ENCODE measurements at regions not wholly inside any gene's neighbourhood (a gene's known extent, or its start where the extent isn't known, plus 50 kb on each side); places are given as distances from the start of the nearest gene placed in this dataset.
A peak's percentile ranks its signal among the peaks of the same experiment; 100 is the strongest.

DNA sequence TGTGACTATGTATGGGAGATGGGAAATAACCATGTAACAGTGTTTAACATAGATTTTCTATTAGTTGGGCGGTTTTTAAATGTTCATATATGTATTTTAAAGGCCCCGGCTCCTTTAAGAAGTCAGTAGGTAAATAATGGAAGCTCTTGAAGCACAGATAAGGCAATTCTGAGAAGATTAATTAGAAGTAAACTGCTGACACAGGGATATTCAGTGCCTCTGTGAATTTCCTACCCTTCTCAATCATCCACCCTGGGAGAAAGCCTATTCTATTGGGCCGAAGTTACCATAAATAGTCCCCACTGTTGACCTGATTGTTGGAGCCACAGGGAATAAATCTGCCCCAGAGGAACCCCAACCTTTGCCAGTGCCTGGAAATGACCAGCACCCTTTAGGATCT is 56.8 kb upstream of the SIX3 start:
- WGBS (ENCODE audit: low lambda C conversion rate), result 30% methylated on average over 3 of the region's 3 CpGs
- BruUV-seq (replicated peaks), result no TSS peak

DNA sequence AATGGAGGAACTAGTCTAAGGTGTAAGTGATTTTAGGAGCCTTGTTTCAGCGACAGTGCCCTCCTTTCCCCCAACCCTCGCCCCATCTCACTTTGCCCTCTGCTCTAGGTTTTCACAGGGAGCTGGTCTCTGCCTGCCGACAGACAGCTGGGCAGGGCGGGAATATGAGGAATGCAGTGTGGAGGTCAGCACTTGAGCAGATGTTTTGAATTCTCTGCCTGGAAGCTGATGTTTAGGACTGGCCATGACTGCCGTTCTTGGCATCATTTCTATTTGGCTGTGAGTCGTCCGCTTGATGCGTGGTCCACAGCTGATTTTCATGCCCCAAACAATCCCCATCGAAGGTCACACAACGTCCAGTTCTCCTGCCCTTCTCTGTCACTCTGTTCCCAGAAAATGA is 55.1 kb upstream of the SIX3 start:
- BruUV-seq (replicated peaks), result no TSS peak
- Histone ChIP-seq H3K4me2 (ENCODE audit: low read depth, low read length) (no peak overlapping the region), H3K9ac (ENCODE audit: insufficient read depth, low read depth, low read length) (no peak overlapping the region), H3K79me2 (ENCODE audit: insufficient read depth, low read length) (no peaks in the 10 kb centered on the region), H3K9me3 (ENCODE audit: low read length) (peaks cover 5% of the 10 kb centered on the region; the same call in 1 of the 2 replicates), H3K36me3 (replicated peaks in 1 of 2; ENCODE audit: control insufficient read depth in 1 of 2, insufficient read depth in 2 of 2, low read length in 2 of 2) (no peaks in the 10 kb centered on the region), H3K4me1 (ENCODE audit: insufficient read depth, low read length) (peaks cover 9% of the 10 kb centered on the region; the same call in 1 of the 2 replicates), H3K27me3 (ENCODE audit: control insufficient read depth in 1 of 2, insufficient read depth in 2 of 2, low read length in 2 of 2) (peaks cover 0 to 28% of the 10 kb centered on the region in 2 experiments; a peak in 3 of 5 replicates), H4K20me1 (ENCODE audit: insufficient read depth, low read length) (no peaks in the 10 kb centered on the region), H3K27ac (ENCODE audit: extremely low read length, insufficient read depth, low read length) (no peak overlapping the region), H2AFZ (ENCODE audit: low read length) (no peak overlapping the region), H3K4me3 (replicated peaks in 1 of 3; ENCODE audit: insufficient read depth in 1 of 3, low read depth in 2 of 3, low read length in 3 of 3) (no peak overlapping the region)
- 33% methylated on average over 10 of the region's 10 CpGs for WGBS (ENCODE audit: low lambda C conversion rate)
- FAIRE-seq, result no peak
- DNase-seq (ENCODE audit: low spot score), result no peak
- ChIA-PET CTCF (ENCODE audit: low intra/inter-chr PET ratio, low total read pairs) (no interaction called here), POLR2A (no interaction called here)
- intact Hi-C loops (cut with micrococcal nuclease; ENCODE audit: unreplicated experiment) (no loop called here), in situ Hi-C loops (cut with HindIII; ENCODE audit: extremely low pct_ligation_motif_present, low pct_unique_long_range_greater_than_20kb) (no loop called here)
- no peak for ATAC-seq
- TF ChIP-seq, protein P1, sequence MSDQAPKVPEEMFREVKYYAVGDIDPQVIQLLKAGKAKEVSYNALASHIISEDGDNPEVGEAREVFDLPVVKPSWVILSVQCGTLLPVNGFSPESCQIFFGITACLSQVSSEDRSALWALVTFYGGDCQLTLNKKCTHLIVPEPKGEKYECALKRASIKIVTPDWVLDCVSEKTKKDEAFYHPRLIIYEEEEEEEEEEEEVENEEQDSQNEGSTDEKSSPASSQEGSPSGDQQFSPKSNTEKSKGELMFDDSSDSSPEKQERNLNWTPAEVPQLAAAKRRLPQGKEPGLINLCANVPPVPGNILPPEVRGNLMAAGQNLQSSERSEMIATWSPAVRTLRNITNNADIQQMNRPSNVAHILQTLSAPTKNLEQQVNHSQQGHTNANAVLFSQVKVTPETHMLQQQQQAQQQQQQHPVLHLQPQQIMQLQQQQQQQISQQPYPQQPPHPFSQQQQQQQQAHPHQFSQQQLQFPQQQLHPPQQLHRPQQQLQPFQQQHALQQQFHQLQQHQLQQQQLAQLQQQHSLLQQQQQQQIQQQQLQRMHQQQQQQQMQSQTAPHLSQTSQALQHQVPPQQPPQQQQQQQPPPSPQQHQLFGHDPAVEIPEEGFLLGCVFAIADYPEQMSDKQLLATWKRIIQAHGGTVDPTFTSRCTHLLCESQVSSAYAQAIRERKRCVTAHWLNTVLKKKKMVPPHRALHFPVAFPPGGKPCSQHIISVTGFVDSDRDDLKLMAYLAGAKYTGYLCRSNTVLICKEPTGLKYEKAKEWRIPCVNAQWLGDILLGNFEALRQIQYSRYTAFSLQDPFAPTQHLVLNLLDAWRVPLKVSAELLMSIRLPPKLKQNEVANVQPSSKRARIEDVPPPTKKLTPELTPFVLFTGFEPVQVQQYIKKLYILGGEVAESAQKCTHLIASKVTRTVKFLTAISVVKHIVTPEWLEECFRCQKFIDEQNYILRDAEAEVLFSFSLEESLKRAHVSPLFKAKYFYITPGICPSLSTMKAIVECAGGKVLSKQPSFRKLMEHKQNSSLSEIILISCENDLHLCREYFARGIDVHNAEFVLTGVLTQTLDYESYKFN (CRISPR knock-in tag; conservative IDR thresholded peaks at IDR 0.05), result no peak
- TF ChIP-seq ZNF335 (CRISPR knock-in tag; IDR thresholded peaks at IDR 0.05) (no peak), ERF (CRISPR knock-in tag; IDR thresholded peaks at IDR 0.05) (no peak)
- TF ChIP-seq, protein P2, sequence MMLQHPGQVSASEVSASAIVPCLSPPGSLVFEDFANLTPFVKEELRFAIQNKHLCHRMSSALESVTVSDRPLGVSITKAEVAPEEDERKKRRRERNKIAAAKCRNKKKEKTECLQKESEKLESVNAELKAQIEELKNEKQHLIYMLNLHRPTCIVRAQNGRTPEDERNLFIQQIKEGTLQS (CRISPR knock-in tag; IDR thresholded peaks at IDR 0.05), result no peak

More for the DNA sequence above, 56.8 kb upstream of the SIX3 start:
- intact Hi-C loops (cut with micrococcal nuclease; ENCODE audit: unreplicated experiment) (no loop called here), in situ Hi-C loops (cut with HindIII; ENCODE audit: extremely low pct_ligation_motif_present, low pct_unique_long_range_greater_than_20kb) (no loop called here)
- Histone ChIP-seq H4K20me1 (ENCODE audit: insufficient read depth, low read length) (no peaks in the 10 kb centered on the region), H3K36me3 (replicated peaks in 1 of 2; ENCODE audit: control insufficient read depth in 1 of 2, insufficient read depth in 2 of 2, low read length in 2 of 2) (no peaks in the 10 kb centered on the region), H3K9ac (ENCODE audit: insufficient read depth, low read depth, low read length) (no peak overlapping the region), H2AFZ (ENCODE audit: low read length) (no peak overlapping the region), H3K27ac (ENCODE audit: extremely low read length, insufficient read depth, low read length) (no peak overlapping the region), H3K4me1 (ENCODE audit: insufficient read depth, low read length) (peaks cover 9% of the 10 kb centered on the region; the same call in 1 of the 2 replicates), H3K4me3 (replicated peaks in 1 of 3; ENCODE audit: insufficient read depth in 1 of 3, low read depth in 2 of 3, low read length in 3 of 3) (no peak overlapping the region), H3K79me2 (ENCODE audit: insufficient read depth, low read length) (no peaks in the 10 kb centered on the region), H3K27me3 (ENCODE audit: control insufficient read depth in 1 of 2, insufficient read depth in 2 of 2, low read length in 2 of 2) (peaks cover 0 to 43% of the 10 kb centered on the region in 2 experiments; a peak in 3 of 5 replicates), H3K9me3 (ENCODE audit: low read length) (no peaks in the 10 kb centered on the region), H3K4me2 (ENCODE audit: low read depth, low read length) (no peak overlapping the region)
- ChIA-PET POLR2A (no interaction called here), CTCF (ENCODE audit: low intra/inter-chr PET ratio, low total read pairs) (no interaction called here)
- FAIRE-seq, result no peak
- TF ChIP-seq MAFF (IDR thresholded peaks at IDR 0.05; ENCODE audit: low read depth, low read length), result peak; percentile 94
- TF ChIP-seq CAMTA2 (CRISPR knock-in tag; IDR thresholded peaks at IDR 0.05; ENCODE audit: borderline replicate concordance), result no peak
- TF ChIP-seq MAFK (conservative IDR thresholded peaks at IDR 0.05 in 1 of 2, IDR thresholded peaks at IDR 0.05 in 1 of 2; ENCODE audit: low read length in 2 of 2), result peak; percentile 92 to 96
- no peak for DNase-seq (ENCODE audit: low spot score)
- no peak for ATAC-seq
